A549 (cell line): ENCODE measurements at regions not wholly inside any gene's neighbourhood (a gene's known extent, or its start where the extent isn't known, plus 50 kb on each side); places are given as distances from the start of the nearest gene placed in this dataset.

Source experiments
- ATAC-seq, 2 experiments: fragments of 200-7000 bp in 1 of 2; fragments of >200 bp in 1 of 2; cut with Nextera tagmentation in 1 of 2; cut with Tn5 transposase in 1 of 2; 3 replicates each; pipeline versions ENCODE4 v1.8.0 to v1.9.1; 2018 to 2020; ENCODE audit warnings: mild to moderate bottlenecking in 1 of 2, moderate library complexity in 1 of 2
- CTCF ChIA-PET: fragments of 300-600 bp; sonication (Branson Sonifier 250); formaldehyde crosslinking; extraction: SDS; loops from one replicate; lab custom pipeline; 2021; ENCODE audit warnings: antibody characterized with exemption, inconsistent platforms; lab: Yijun Ruan, JAX
- POLR2A ChIA-PET: fragments of 350-600 bp; formaldehyde crosslinking; extraction: SDS; loops from one replicate; lab custom pipeline; 2021; ENCODE audit warnings: antibody characterized with exemption, inconsistent platforms; lab: Yijun Ruan, JAX
- DNase-seq, 2 experiments: peaks; one replicate each; pipeline versions ENCODE4 v3.0.0 to v3.0.0-alpha.2; 2011 to 2016; ENCODE audit warnings: low read depth in 1 of 2, low spot score in 1 of 2
- FAIRE-seq: peaks from 2 replicates; lab custom pipeline; 2011; peaks lifted over from hg19 to GRCh38; lab: Jason Lieb, UNC
- H3K27ac ChIP-seq, 2 experiments: fragments of >200 bp; sonication (Bioruptor Twin); formaldehyde crosslinking; 3 replicates each; pipeline ENCODE4 v1.5.1; 2016 to 2017
- H3K4me1 ChIP-seq: fragments of >200 bp; sonication (Bioruptor Twin); formaldehyde crosslinking; 3 replicates; pipeline ENCODE4 v1.6.1; 2016
- H3K4me2 ChIP-seq: fragments of >200 bp; sonication (Bioruptor Twin); formaldehyde crosslinking; 3 replicates; pipeline ENCODE4 v1.6.1; 2016
- H3K4me3 ChIP-seq: fragments of >200 bp; sonication (Bioruptor Twin); formaldehyde crosslinking; 3 replicates; pipeline ENCODE4 v1.5.1; 2016
- H3K9me3 ChIP-seq: fragments of >200 bp; sonication (Bioruptor Twin); formaldehyde crosslinking; 3 replicates; pipeline ENCODE4 v1.6.1; 2016
- BHLHE40 ChIP-seq: IDR thresholded peaks from 2 replicates; pipeline ENCODE4 v1.6.1; 2012; ENCODE audit warnings: low read depth, low read length, inconsistent platforms
- CBX8 ChIP-seq: fragments of 200-600 bp; sonication (generic); IDR thresholded peaks from 2 replicates; pipeline ENCODE4 v1.6.1; 2016
- CEBPB ChIP-seq, 2 experiments: fragments of >200 bp in 1 of 2; sonication (Bioruptor Twin) in 1 of 2; formaldehyde crosslinking in 1 of 2; IDR thresholded peaks; 2 replicates each; pipeline ENCODE4 v1.6.1; 2012 to 2016
- CHD4 ChIP-seq: fragments of 200-600 bp; sonication (generic); IDR thresholded peaks from 2 replicates; pipeline ENCODE4 v1.6.1; 2016; ENCODE audit warnings: antibody characterized with exemption, mild to moderate bottlenecking, borderline replicate concordance
- EHF ChIP-seq: fragments of 250-450 bp; sonication (Bioruptor Pico); IDR thresholded peaks from 2 replicates; pipeline ENCODE4 v1.5.0; 2020; ENCODE audit warnings: mild to moderate bottlenecking
- EHMT2 ChIP-seq: fragments of 200-600 bp; sonication (generic); IDR thresholded peaks from 2 replicates; pipeline ENCODE4 v1.6.1; 2016; ENCODE audit warnings: antibody characterized with exemption, low read depth, mild to moderate bottlenecking, moderate library complexity
- ESRRA ChIP-seq: fragments of 150-350 bp; IDR thresholded peaks from 2 replicates; pipeline ENCODE4 v1.6.1; 2014; ENCODE audit warnings: mild to moderate bottlenecking, low read length, borderline replicate concordance
- FOSB ChIP-seq: fragments of 250-450 bp; sonication (Bioruptor Pico); IDR thresholded peaks from 2 replicates; pipeline ENCODE4 v1.5.0; 2020; ENCODE audit warnings: mild to moderate bottlenecking, moderate library complexity
- FOSL2 ChIP-seq, 2 experiments: fragments of 450-650 bp in 1 of 2; fragments of >200 bp in 1 of 2; sonication (Bioruptor Twin) in 1 of 2; formaldehyde crosslinking; IDR thresholded peaks; 2 replicates each; pipeline versions ENCODE4 v1.5.0 to v1.6.1; 2016 to 2020; ENCODE audit warnings: mild to moderate bottlenecking in 1 of 2, moderate library complexity in 1 of 2
- GATA3 ChIP-seq: IDR thresholded peaks from 2 replicates; pipeline ENCODE4 v1.6.1; 2012; ENCODE audit warnings: borderline replicate concordance
- HEYL ChIP-seq: fragments of 250-450 bp; sonication (Bioruptor Pico); IDR thresholded peaks from 2 replicates; pipeline ENCODE4 v1.8.0; 2021; ENCODE audit warnings: mild to moderate bottlenecking, moderate library complexity
- HOXA7 ChIP-seq: fragments of 250-450 bp; sonication (Bioruptor Pico); IDR thresholded peaks from 2 replicates; pipeline ENCODE4 v1.5.0; 2020; ENCODE audit warnings: mild to moderate bottlenecking, moderate library complexity
- HOXB5 ChIP-seq: fragments of 250-450 bp; sonication (Bioruptor Pico); IDR thresholded peaks from 2 replicates; pipeline ENCODE4 v1.5.0; 2020; ENCODE audit warnings: mild to moderate bottlenecking, moderate library complexity
- KDM1A ChIP-seq: fragments of 200-600 bp; sonication (generic); IDR thresholded peaks from 2 replicates; pipeline ENCODE4 v1.6.1; 2016; ENCODE audit warnings: low read depth, mild to moderate bottlenecking
- KDM5A ChIP-seq: fragments of 200-600 bp; sonication (generic); IDR thresholded peaks from 2 replicates; pipeline ENCODE4 v1.6.1; 2016; ENCODE audit warnings: antibody characterized with exemption, mild to moderate bottlenecking
- MAFK ChIP-seq: fragments of 450-650 bp; IDR thresholded peaks from 2 replicates; pipeline ENCODE4 v1.6.1; 2014; ENCODE audit not compliant: partially characterized antibody
- NFE2L2 ChIP-seq: fragments of 150-350 bp; conservative IDR thresholded peaks from 2 replicates; pipeline ENCODE4 v1.6.1; 2014; ENCODE audit warnings: low read length
- POLR2A ChIP-seq: IDR thresholded peaks from 2 replicates; pipeline ENCODE4 v1.6.1; 2012; ENCODE audit warnings: mild to moderate bottlenecking, low read length
- RAD21 ChIP-seq, 2 experiments: fragments of >200 bp in 1 of 2; sonication (Bioruptor Twin) in 1 of 2; formaldehyde crosslinking in 1 of 2; IDR thresholded peaks in 1 of 2; conservative IDR thresholded peaks in 1 of 2; 2 replicates in 1 of 2; 3 replicates in 1 of 2; pipeline ENCODE4 v1.6.1; 2012 to 2018; ENCODE audit warnings: inconsistent platforms in 1 of 2
- RCOR1 ChIP-seq: fragments of 150-350 bp; IDR thresholded peaks from 2 replicates; pipeline ENCODE4 v1.6.1; 2014; ENCODE audit warnings: antibody characterized with exemption, low read length, low read depth
- RNF2 ChIP-seq: fragments of 200-600 bp; sonication (generic); IDR thresholded peaks from 2 replicates; pipeline ENCODE4 v1.6.1; 2016; ENCODE audit warnings: low read depth, mild to moderate bottlenecking, antibody characterized with exemption, moderate library complexity, borderline replicate concordance
- SMC3 ChIP-seq: fragments of >200 bp; sonication (Bioruptor Twin); formaldehyde crosslinking; IDR thresholded peaks from 3 replicates; pipeline ENCODE4 v1.6.1; 2018; ENCODE audit warnings: inconsistent platforms
- TP53 ChIP-seq: fragments of 250-450 bp; sonication (Bioruptor Pico); IDR thresholded peaks from 2 replicates; pipeline ENCODE4 v1.5.0; 2021; ENCODE audit warnings: mild to moderate bottlenecking, moderate library complexity
- ZC3H11A ChIP-seq: fragments of 450-650 bp; IDR thresholded peaks from 2 replicates; pipeline ENCODE4 v1.6.1; 2014; ENCODE audit warnings: antibody characterized with exemption, mild to moderate bottlenecking
- ZFP36 ChIP-seq: fragments of 450-650 bp; IDR thresholded peaks from 2 replicates; pipeline ENCODE4 v1.6.1; 2014; ENCODE audit warnings: borderline replicate concordance; ENCODE audit not compliant: partially characterized antibody
- ZSCAN20 ChIP-seq: fragments of 250-450 bp; sonication (Bioruptor Pico); IDR thresholded peaks from 2 replicates; pipeline ENCODE4 v1.8.0; 2022; ENCODE audit warnings: mild to moderate bottlenecking, moderate library complexity
- WGBS: methylation state at CpG from one replicate; pipeline ENCODE4 v1.1.6; 2017; ENCODE audit errors: missing lambda C conversion rate; 5-methylcytosine and 5-hydroxymethylcytosine counted together
- TF ChIP-seq, protein P1 (sequence below): fragments of 450-650 bp; IDR thresholded peaks from 2 replicates; pipeline ENCODE4 v1.6.1; 2014; ENCODE audit warnings: antibody characterized with exemption
- TF ChIP-seq, protein P2 (sequence below): fragments of >200 bp; sonication (Bioruptor Twin); formaldehyde crosslinking; IDR thresholded peaks from 2 replicates; pipeline ENCODE4 v1.6.1; 2016
- TF ChIP-seq, protein P3 (sequence below): fragments of 250-450 bp; sonication (Bioruptor Pico); IDR thresholded peaks from 2 replicates; pipeline ENCODE4 v1.5.0; 2021; ENCODE audit warnings: mild to moderate bottlenecking, moderate library complexity, borderline replicate concordance
- TF ChIP-seq, protein P4 (sequence below): IDR thresholded peaks from 2 replicates; pipeline ENCODE4 v1.6.1; 2012

DNA sequence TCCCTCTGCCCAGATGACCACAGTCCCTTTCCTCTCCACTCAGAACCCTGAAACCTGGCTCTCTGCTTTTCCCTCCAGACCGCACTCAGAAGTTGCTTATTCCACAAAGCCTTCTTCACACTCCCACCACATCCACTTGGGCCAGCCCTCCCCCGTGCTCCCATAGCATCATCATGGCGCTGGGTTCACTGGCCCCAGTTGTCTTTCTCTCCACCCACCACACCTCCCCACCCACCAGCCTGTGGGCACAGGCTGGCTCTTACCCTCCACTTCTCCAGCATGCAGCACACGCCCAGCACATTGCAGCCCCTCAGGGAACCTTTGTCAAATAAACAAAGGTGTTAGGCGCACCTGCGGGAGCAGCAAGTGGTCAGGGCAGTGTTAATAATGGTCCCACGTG lies 130.0 kb downstream of the KATNIP start:
- POLR2A ChIA-PET = no interaction called here
- 79% methylated on average over 7 of the region's 7 CpGs for WGBS

DNA sequence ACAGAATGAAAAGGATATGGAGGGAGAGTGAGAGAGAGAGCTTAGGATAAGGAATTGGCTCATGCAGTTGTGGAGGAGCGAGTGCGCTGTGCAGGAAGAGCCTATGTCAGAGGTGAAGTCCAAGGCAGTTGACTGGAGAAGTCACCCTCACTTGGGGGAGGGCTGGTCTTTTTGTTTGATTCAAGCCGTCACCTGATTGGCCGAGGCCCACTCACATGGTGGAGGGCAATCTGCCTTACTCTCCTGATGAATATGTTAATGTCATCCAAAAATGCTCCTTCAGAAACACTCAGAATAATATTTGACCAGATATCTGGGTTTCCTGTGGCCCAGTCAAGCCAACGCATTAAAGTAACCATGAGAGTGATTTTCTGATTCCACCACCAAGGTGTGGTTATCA lies 131.7 kb downstream of the KATNIP start:
- no peak for TF ChIP-seq MAFK
- no peak for TF ChIP-seq CBX8
- TF ChIP-seq KDM1A = no peak
- no peak for TF ChIP-seq EHMT2
- H3K4me2 ChIP-seq = no peak overlapping the region
- H3K4me3 ChIP-seq = no peak overlapping the region
- 92% methylated on average over 5 of the region's 5 CpGs for WGBS
- ATAC-seq = no peak
- POLR2A ChIA-PET = no interaction called here
- CTCF ChIA-PET = interaction anchor here (0.7 kb wide), 1 partner anchor 501 kb away, joined by 3 read pairs; no protein-coding TSS in a partner anchor
- no peaks in the 10 kb centered on the region for H3K9me3 ChIP-seq
- DNase-seq = no peak
- H3K27ac ChIP-seq = no peak overlapping the region
- peaks cover 15% of the 10 kb centered on the region for H3K4me1 ChIP-seq
- no peak for FAIRE-seq

More for the DNA sequence above, 130.0 kb downstream of the KATNIP start:
- Histone ChIP-seq H3K4me3 (no peak overlapping the region), H3K9me3 (no peaks in the 10 kb centered on the region), H3K27ac (no peak overlapping the region), H3K4me2 (no peak overlapping the region), H3K4me1 (peaks cover 22% of the 10 kb centered on the region)
- no peak for FAIRE-seq
- ATAC-seq = no peak
- TF ChIP-seq HOXA7 (no peak), ZSCAN20 (CRISPR knock-in tag) (no peak), GATA3 (no peak), SMC3 (no peak), FOSB (CRISPR knock-in tag) (no peak), TP53 (no peak), EHF (CRISPR knock-in tag) (no peak), RNF2 (no peak), NFE2L2 (no peak), CEBPB (IDR thresholded peaks at IDR 0.05) (no peak), RAD21 (conservative IDR thresholded peaks at IDR 0.05 in 1 of 2, IDR thresholded peaks at IDR 0.05 in 1 of 2) (no peak), KDM5A (no peak), CBX8 (no peak)
- TF ChIP-seq, protein P1, sequence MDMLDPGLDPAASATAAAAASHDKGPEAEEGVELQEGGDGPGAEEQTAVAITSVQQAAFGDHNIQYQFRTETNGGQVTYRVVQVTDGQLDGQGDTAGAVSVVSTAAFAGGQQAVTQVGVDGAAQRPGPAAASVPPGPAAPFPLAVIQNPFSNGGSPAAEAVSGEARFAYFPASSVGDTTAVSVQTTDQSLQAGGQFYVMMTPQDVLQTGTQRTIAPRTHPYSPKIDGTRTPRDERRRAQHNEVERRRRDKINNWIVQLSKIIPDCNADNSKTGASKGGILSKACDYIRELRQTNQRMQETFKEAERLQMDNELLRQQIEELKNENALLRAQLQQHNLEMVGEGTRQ = no peak
- CTCF ChIA-PET = no interaction called here
- DNase-seq = no peak

DNA sequence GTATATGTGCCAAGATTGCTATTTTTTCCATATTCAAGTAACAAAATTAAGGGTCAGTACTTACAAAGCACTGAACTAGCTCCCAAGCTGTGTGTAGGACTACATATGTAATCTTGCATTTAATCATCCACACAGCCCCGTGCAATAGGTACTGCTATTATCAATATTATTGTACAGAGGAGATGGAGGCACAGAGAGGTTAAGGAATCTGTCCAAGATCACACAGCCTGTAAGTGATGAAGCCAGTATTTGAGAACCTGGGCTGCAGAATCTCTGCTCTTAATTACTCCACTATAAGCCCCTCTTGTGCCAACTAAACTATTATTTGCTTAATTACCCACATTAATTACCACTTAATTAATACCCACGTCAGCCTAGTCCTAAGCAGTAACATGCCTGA lies 134.1 kb downstream of the KATNIP start:
- H3K4me2 ChIP-seq = no peak overlapping the region
- no peak for FAIRE-seq
- no peaks in the 10 kb centered on the region for H3K9me3 ChIP-seq
- WGBS = 55% methylated on average over 2 of the region's 2 CpGs
- ATAC-seq = no peak
- H3K27ac ChIP-seq = no peak overlapping the region
- no peak overlapping the region for H3K4me3 ChIP-seq
- no peaks in the 10 kb centered on the region for H3K4me1 ChIP-seq
- POLR2A ChIA-PET = no interaction called here
- DNase-seq = no peak
- CTCF ChIA-PET = interaction anchor here (1.9 kb wide), 1 partner anchor 9 kb away, joined by 6 read pairs; no protein-coding TSS in a partner anchor
- TF ChIP-seq RAD21 (conservative IDR thresholded peaks at IDR 0.05 in 1 of 2, IDR thresholded peaks at IDR 0.05 in 1 of 2) = no peak
- peak; percentile 13 for TF ChIP-seq ZFP36

DNA sequence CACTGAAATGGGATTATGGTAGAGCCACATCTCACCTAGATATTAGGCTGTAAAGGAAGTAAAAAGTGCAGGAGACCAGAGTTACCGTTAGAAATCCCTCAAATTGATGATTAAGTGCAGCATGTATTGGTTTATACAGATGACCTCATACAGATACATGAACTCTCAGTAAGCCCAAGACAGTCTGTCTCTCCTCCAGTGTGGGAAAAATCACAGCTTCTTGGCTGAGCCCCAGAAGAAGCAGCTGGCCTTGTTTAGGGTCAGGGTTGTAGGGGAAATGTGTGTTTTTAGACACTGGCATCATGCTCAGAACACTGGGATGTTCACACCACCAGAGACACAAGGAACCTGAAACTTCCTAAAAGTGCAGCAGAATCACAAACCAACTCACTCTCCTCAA lies 135.9 kb downstream of the KATNIP start:
- TF ChIP-seq, protein P2, sequence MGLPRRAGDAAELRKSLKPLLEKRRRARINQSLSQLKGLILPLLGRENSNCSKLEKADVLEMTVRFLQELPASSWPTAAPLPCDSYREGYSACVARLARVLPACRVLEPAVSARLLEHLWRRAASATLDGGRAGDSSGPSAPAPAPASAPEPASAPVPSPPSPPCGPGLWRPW = no peak
- TF ChIP-seq, protein P3, sequence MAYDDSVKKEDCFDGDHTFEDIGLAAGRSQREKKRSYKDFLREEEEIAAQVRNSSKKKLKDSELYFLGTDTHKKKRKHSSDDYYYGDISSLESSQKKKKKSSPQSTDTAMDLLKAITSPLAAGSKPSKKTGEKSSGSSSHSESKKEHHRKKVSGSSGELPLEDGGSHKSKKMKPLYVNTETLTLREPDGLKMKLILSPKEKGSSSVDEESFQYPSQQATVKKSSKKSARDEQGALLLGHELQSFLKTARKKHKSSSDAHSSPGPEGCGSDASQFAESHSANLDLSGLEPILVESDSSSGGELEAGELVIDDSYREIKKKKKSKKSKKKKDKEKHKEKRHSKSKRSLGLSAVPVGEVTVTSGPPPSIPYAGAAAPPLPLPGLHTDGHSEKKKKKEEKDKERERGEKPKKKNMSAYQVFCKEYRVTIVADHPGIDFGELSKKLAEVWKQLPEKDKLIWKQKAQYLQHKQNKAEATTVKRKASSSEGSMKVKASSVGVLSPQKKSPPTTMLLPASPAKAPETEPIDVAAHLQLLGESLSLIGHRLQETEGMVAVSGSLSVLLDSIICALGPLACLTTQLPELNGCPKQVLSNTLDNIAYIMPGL (CRISPR knock-in tag) = no peak
- TF ChIP-seq, protein P4, sequence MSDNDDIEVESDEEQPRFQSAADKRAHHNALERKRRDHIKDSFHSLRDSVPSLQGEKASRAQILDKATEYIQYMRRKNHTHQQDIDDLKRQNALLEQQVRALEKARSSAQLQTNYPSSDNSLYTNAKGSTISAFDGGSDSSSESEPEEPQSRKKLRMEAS = no peak
- TF ChIP-seq HEYL (CRISPR knock-in tag) = no peak
- no peak for TF ChIP-seq TP53
- TF ChIP-seq ESRRA = no peak
- TF ChIP-seq FOSL2 (IDR thresholded peaks at IDR 0.05) = no peak
- TF ChIP-seq FOSL2 (CRISPR knock-in tag; IDR thresholded peaks at IDR 0.05) = no peak
- no peak for TF ChIP-seq POLR2A
- no peak for TF ChIP-seq CHD4
- no peak for TF ChIP-seq FOSB (CRISPR knock-in tag)
- TF ChIP-seq RCOR1 = no peak
- no peak for TF ChIP-seq BHLHE40
- no peak for TF ChIP-seq HOXB5 (CRISPR knock-in tag)
- TF ChIP-seq ZC3H11A = no peak
- 85% methylated on average over 1 of the region's 1 CpG for WGBS
- ATAC-seq = no peak

More for the DNA sequence above, 135.9 kb downstream of the KATNIP start:
- Histone ChIP-seq H3K4me2 (no peak overlapping the region), H3K9me3 (no peaks in the 10 kb centered on the region), H3K4me1 (no peaks in the 10 kb centered on the region), H3K27ac (no peak overlapping the region), H3K4me3 (no peak overlapping the region)
- FAIRE-seq (no peak), DNase-seq (no peak)
- POLR2A ChIA-PET = no interaction called here
- CTCF ChIA-PET = interaction anchor here (0.8 to 1.4 kb wide), 3 partner anchors 17 to 377 kb away, joined by 3 to 4 read pairs (median 3); no protein-coding TSS in a partner anchor
